ENCODE measurements at regions not wholly inside any gene's neighbourhood (a gene's known extent, or its start where the extent isn't known, plus 50 kb on each side); places are given as distances from the start of the nearest gene placed in this dataset.
"Not testable (repeated sequence)": the region's sequence is repeated elsewhere in the genome, so short reads cannot be mapped to it uniquely, and the experiment has no call there.

DNA sequence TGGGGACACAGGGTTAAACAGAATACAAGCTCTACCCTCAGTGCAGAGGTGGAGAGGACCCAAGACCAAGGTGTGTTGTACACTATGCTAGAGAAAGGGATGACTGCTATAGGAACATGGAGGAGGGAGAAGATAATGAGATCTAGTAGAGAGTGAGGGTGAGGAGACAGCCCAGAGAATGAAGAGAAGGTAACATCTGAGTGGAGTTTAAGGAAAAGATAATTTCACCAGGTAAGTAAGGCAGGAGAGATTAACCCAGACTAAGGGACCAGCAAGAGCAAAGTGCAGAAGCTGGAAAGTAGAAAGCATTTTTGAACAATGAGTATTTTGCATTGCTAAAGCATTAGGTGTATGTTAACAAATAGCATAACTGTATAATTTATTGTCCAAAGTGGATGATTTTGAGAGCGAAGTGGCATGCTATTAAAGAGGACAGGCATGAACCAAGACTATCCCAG, 128.8 kb downstream of the RASSF10 start:
- FAIRE-seq, result no peak

DNA sequence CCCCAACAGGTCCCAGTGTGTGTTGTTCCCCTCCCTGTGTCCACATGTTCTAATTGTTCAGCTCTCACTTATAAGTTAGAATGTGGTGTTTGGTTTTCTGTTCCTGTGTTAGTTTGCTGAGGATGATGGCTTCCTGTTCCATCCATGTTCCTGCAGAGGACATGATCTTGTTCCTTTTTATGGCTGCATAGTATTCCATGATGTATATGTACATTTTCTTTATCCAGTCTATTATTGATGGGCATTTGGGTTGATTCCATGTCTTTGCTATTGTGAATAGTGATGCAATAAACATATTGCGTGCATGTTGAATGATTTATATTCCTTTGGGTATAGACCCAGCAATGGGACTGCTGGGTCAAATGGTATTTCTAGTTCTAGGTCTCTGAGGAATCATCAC, 130.0 kb downstream of the RASSF10 start:
- FAIRE-seq, result not testable (repeated sequence)

DNA sequence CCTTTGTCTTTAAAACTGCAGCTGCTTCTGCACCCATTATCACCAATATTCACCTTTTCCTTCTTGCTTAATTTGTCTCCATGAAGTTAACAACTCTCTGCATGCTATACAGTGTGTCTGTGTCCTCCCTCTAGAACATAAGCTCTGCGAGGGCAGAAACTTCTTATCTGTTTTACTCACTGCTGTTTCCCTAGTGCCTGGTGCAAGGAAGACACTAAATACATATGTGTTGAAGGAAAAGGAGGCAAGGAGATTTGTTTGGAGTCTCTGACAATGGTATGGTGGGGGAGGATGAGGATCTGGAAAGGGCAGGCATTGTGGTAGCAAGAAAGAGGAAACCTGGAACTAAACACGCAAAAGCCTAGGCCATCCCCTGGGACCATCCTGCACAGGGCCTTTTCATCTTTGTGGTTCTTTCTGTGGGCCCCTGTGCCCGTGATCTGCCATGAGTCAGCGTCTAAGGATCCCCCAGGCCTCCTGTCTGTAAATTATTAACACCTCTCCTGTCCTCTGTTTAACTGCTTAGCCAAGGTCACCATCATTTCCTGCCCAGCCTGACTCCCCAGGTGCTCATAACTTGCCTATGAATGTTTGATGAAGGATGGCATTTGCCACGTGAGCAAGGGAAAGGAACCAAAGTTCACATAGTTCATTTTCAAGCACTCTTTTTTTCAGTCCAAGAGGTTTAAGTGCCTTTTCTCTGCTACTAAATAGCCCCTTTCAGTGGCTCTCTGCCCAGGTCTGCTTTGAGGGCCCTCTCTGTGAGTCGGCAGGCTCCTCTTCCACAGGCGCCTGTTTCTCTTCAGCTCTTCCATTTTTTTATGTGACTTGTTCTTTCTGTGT, 131.1 kb downstream of the RASSF10 start:
- no peak for FAIRE-seq

DNA sequence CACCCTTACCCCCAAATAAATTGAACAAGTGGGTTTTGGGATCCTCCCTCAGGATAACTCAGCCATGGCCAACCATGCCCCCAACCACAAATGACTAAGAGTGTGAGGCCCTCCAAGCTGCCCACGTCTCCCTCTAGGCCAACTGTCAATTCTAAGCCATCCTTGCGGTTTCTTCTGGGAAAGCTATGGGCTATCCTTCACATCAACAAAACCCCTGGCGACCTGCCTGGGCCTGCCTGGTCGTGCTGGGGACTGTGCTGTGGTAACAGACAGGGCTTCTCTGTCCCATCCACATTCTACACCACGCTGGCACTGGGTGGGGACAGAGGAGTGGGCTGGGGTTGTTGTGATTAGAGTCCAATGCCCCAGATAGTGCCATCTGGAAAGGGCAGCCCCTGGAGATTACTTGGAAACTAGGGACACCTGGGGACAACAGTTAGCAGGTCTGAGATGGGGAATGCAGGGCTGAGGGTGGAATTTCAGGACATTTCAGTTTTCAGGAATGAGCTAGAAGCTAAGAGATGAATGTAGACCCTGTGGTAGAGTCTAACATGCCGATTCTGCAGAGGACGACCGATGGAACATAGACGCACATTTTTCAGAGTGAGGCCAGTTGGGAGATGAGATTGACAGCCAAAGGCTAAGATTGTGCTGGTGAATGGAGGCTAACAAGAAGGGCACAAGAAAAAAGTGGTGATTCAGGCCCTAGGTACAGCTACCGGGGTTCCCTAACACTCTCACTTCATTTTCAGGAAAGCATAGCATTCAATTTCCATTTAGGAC, 131.9 kb downstream of the RASSF10 start:
- FAIRE-seq, result no peak

DNA sequence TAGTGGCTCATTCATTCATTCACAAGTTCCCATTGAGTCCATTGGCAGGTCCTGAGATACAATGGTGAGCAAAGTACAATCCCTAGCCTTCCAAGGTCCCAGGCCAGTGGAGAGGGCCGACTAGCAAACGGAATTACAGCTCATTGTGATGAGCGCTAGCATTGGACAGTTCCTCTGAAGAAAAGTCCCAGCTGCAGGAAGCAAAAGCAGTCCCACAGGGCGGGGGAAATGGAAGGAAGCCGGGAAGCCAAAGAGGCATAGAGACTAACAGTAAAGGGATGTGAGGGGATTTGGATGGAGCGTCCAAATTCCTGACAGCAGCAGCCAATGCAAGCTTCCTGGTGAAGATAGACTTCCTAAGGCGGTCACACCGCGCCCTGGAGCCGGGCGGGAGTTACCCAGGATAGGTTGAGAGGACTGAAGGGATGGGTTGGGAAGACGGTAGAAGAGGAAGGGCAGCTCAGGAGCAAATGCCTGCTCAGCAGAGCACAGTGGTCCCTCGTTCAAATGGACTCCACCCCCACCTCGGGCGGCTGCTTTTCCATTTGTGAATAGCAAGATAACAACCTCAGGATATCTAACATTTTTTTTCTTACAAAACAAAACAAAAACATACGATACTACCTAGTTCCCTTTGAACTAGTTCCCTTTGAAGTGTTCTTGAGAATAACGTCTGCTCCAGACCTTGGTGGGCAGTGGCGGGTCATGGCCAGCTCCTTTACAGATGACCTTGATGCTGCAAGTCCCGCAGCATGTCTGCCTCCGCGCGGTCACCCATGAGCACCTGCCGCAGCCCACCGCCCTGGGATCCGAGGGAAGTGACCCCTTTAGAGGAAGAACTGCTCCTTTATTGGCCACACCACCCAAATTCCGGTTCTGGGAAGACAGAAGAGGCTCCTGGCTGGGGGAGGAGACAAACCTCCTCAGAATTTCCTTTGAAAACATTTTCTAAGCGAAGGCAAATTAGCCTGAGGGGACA, 132.9 kb downstream of the RASSF10 start:
- no peak for FAIRE-seq

DNA sequence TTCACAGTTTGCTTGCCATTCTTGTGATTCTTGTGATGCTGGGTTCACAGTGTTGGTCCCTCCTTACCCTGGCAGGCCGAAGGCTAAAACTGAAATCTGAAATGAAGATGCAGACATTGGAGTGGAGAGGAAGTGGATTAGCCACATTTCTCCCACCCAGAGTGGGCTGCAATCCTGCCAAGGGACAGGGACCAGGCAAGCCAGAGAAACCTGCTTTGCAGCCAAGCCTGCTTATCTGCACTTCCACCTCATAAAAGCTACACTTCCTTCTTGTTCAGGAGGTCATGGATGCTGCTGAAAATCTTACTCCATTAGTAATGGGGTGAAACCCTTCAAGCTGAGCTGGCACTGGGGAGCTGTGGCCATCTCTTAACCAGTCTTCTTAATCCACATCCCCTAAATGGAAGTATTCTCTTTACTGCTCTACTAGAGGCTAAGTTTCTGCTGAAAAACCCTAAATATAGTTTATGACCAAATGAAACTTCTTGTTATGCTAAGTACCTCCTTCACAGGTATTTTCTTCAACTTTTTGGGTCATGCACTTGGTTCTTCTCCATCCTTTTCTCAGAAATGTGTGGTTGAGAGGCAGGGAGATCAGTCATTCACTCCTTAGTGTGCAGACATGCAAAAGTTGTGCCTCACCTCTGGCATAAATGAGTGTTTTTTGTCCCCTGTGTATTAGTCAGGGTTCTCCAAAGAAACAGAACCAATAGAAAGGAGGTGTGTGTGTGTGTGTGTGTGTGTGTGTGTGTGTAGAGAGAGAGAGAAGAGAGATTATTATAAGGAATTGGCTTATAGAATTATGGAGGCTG, 133.9 kb upstream of the BMAL1 start:
- FAIRE-seq, result no peak

DNA sequence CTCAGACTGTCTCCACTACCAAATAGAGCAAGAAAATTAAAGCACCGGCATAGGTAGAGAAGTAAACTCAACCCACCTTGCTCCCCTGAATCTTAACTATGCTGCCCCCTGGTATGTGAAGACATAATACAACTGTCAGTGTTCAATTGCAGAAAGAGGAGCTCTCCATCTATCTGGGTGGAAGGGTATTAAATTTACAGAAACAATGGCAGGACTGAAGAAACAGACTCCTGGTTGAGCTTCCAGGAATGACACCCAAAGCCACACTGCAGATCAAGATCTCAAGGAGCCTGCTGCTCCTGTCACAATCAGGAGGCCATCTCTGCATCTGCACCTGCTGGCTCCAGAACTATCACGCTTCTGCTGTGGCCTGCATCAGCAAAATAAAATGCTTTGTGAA, 132.1 kb upstream of the BMAL1 start:
- FAIRE-seq, result no peak

DNA sequence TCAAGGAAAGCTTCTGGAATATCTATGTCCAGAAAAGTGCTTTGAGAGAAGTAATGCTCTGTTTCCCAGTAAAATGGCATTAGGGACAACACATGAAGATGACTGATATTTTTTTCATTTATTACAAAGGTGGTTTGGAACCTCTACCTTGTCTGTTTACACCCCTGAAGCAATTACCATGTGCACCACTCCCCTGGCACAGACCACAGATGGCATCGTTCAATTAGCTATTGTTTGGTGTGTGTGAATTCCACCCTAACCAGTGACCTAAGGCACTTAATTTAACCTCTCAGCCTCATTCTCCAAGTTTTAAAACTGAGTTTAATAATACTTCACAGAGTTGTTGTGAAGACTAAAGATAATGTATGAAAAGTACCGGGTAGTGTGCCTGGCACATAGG, 127.6 kb upstream of the BMAL1 start:
- FAIRE-seq, result no peak

DNA sequence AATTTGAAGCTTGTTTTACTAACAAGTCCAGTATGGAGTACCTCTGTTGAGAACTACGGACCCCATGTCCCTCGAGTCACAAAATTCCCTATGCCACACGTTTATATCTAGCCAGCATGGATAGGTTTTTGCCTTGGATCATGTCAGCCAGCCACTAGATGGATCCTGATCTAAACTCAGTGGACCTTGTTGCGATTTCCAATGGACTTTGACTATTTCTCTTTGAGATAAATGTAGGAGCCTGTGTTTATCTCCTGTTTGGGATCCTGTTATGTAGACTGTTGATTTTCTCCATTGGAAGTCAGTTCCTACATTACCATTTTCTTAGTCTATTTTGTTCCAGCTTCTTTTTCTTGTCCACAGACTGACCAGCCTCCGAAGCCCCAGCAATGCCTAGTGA, 127.1 kb upstream of the BMAL1 start:
- no peak for FAIRE-seq

DNA sequence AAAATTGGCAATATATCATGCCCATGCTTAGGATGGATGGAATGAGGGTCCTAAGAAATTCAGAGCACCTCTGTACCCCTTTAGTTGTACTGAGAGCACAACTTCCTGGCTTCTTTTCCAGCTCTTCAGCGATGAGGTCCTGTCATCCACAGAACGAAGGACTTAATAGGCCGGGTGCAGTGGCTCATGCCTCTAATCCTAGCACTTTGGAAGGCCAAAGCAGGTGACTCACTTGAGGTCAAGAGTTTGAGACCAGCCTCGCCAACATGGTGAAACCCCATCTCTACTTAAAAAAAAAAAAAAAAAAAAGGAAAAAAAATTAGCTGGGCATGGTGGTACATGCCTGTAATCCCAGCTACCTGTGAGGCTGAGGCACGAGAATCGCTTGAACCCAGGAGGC, 125.3 kb upstream of the BMAL1 start:
- FAIRE-seq, result no peak

DNA sequence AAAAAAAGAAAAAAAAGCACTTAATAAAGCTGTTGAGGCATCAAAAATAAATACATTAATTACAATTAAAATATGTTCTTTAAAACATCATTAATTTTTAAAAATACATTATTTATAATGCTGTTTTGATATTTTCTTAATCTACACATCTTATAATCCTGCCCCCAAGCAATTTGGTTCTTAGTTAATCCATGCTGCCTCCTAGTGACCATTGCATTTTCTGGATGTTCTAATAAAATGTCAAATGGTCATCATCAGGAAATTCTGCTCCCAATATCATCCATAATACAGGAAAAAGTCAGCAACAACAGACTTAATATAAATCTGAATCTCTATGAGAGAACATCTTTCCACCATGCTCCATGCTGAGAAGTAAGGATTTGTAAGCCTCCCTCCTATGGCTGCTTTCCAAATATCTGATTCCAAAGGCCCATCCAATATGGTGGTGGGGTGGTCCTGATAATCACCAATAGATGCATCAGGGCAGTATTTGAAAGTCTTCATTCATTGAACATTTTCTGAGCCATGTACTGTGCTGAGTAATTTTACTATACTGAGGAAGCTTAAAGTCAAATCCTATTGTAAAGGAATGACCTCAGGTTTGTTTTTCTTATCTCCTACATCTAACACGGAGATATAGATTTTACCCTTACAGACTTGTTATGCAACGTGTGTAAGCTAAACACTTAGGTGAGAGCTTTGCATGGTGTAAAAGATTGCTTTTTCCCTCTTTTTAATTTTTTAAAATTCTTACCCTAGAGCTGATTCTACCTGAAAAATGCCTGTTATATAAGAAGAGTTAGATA, 124.7 kb upstream of the BMAL1 start:
- FAIRE-seq, result no peak

DNA sequence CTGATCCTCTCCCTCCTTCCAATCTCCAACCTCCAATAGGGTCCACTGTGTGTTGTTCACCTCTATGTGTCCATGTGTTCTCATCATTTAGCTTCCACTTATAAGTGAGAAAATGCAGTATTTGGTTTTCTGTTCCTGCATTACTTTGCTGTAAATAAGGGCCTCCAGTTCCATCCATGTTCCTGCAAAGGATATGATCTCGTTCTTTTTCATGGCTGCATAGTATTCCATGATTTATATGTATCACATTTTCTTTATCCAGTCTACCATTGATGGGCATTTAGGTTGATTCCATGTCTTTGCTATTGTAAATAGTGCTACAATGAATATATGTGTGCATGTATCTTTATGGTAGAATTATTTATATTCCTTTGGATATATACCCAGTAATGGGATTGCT, 123.2 kb upstream of the BMAL1 start:
- FAIRE-seq, result not testable (repeated sequence)

DNA sequence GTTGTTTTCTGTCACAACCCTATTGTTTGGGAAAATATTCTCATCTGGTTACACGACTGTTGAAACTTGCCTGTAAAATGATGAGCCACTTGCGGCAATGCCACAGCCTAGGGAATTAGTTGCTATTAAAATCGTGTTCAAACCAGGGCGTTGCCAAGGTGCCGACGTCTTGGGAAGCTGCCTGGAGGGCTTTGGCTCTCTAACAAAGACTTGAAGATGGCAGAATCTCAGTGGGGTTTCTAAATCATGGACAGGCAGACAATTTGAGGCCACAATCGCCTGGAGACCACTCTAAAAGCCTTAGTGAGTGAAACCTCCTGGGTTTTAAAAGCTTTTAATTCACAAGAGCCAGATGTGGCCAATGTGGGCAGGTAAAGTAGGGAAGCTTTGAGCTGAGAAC, 117.2 kb upstream of the BMAL1 start:
- no peak for FAIRE-seq

DNA sequence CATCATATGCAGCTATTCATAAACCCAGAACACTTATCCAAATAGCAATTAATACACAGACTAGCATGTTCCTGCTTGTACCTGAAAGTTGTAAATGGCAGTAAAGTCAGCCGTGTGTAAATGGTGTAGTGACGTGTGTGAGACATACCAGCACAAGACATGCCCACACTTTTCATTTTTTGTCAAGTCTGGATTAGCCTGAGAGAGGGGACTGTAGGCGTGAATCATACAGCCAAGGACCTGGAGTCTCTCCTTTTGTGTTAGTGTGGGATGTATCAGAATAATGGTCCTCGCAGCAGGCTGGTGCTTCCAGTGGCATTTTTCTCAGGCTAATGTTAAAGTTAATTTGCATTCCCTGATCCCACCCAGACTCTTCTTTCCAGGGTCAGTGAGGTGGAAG, 116.8 kb upstream of the BMAL1 start:
- no peak for FAIRE-seq

DNA sequence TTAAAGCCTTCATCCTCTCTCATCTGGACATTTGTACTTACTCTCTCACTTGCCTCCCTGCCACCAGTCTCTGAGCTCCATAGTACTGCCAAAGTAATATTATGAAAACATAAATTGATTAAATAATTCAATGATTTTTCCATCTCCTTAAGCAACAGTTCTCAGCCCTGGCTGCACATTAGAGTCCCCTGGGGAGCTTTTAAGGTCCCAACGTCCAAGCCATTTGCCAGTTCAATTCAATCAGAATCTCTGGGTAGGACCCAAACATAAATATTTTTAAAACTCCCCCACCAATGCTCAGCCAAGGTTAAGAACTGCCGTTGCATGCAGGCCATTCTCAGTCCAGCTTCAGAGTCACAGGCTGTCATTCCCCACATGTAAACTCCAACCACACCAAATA, 114.4 kb upstream of the BMAL1 start:
- FAIRE-seq, result no peak

DNA sequence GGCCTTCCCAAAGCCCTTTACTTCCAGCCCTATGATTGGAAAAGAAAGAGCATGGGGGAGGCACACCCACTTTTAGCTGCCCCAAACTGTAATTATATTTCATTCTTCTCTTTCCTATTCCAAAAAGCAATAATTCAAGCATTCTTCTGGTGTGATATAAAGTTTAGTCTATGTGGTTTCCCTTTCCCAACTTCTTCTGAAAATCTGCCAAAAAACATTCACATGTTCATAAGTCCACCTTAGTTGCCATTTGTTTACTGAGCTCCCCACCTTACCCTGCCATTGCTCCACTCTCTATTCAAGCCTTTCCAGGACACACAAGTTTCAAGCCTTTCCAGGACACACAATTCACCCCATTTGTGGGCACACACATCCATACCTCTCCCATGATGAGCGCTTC, 111.6 kb upstream of the BMAL1 start:
- FAIRE-seq, result no peak

DNA sequence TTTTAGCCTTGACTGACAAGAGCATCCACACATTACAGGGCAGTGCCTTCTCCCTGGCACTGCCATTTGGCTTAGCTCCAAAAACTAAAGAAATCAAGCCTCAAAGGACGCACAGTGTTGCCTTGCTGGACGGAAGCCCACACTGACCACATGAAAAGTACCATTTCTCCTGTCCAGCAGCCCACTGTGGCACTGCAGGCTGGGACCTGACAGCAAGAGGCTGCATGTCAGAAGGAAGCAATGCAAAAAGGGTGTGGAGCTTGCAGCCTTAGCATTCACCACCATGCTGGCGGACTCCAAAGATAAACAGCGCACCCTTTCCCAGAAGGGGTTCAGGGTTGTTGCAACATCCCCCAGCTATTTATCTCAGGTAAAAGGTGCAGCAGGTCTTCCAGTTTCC, 109.3 kb upstream of the BMAL1 start:
- no peak for FAIRE-seq

DNA sequence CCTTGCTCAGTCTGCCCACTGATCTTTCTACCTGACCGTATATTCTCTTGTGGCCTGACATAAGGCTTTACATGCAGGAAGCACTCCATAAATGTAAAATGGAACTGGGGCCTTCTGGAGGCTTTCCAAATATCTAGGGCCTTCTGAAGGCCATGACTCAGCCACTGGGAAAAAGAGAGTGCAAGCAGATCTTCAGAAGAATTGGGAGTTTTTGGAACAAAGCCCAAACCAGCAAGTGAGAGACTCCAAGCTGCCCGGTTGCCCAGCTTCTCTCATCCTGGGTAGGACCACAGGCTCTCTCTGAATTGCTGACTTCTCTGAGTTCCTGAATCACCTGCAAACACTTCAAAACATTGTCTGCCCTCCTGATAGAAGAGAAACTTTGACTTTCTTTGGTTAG, 107.9 kb upstream of the BMAL1 start:
- FAIRE-seq, result no peak

DNA sequence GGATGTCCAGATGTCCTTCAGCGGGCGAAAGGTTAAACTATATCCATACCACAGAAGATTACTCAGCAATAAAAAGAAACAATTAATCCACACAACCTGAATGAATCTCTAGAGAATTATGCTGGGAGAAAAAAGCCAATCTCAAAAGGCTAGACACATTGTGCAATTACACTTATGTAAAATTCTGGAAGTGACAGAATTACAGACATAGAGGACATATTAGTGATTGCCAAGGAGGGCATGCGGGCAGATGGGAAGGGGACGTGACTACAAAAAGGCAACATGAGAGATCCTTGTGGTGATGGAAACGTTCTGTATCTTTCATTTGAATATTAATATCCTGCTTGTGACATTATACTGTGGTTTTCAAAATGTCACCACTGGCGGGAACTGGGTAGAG, 103.5 kb upstream of the BMAL1 start:
- FAIRE-seq, result no peak

DNA sequence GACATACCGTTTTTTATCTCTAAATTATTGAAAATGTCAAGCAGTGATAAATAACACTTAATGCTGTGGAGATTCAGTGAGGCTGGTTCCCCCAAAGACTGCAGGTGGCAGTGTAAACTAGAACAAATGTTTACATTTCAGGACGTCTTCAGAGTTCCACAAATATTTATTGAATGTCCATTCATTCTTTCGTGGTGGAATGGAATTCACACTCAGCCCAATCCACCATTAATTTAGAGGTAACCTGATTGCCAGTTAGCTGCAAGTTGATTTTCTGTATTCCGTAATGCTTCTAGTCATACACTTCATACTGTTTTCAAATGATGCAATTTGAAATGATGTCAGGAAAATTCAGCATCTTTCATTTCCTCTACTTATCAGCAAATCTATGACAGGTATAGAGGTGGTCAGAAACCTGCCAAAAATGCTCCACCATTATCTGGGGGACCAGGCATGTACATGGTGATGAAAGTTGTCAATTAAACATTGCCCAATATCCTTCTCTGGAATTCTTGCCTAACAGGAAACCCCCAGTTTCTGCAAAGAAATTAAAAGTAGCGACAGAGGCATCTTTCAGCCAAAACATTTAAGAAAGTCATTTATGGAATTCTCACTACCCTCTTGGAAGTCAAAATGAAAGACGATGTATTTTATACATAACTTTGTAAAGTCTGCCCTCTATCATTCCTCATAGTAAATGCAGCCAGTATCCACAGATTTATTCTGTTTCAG, 94.3 kb upstream of the BMAL1 start:
- peak; percentile 75 for FAIRE-seq

DNA sequence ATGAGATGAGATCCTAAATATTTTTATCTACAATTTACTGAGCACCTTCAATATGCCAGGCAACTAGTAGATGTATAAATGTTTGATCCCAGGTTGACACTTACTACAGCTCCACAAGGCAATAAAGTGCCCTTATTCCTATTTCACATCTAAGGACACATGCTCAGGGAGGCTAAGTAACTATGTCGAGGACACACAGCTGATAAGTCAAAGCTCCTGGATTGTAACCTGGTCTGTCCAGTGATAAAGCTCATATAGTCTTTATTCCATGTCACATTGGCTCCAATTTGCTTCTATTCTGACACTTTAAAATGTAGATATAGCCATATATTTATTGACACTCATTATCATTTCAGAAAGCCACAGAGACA, 93.8 kb upstream of the BMAL1 start:
- FAIRE-seq, result no peak

Data from endometrium (tissue), 2 donors.